CD4-positive, alpha-beta T cell (primary cell): ENCODE measurements at regions not wholly inside any gene's neighbourhood (a gene's known extent, or its start where the extent isn't known, plus 50 kb on each side); places are given as distances from the start of the nearest gene placed in this dataset.

Experiments
- ATAC-seq: fragments of 200-7000 bp; cut with Tn5 transposase; one replicate; pipeline ENCODE4 v1.10.0; 2022; ENCODE audit warnings: mild to moderate bottlenecking; ENCODE audit not compliant: poor library complexity
- CTCF ChIA-PET: fragments of 350-600 bp; sonication (Branson Sonifier 250); formaldehyde crosslinking; loops from one replicate; lab custom pipeline; 2021; ENCODE audit warnings: antibody characterized with exemption, inconsistent platforms; lab: Charles Lee
- POLR2A ChIA-PET: fragments of 350-600 bp; sonication (Branson Sonifier 250); formaldehyde crosslinking; loops from one replicate; lab custom pipeline; 2021; ENCODE audit warnings: antibody characterized with exemption, inconsistent platforms; lab: Charles Lee
- DNase-seq, 14 experiments: peaks; one replicate each; pipeline ENCODE4 v3.0.0-alpha.2; 2013 to 2020; ENCODE audit warnings: mixed read lengths in 2 of 14
- H3K27ac ChIP-seq, 2 donors: one replicate each; pipeline versions ENCODE4 v1.5.1 to v1.7.0; 2013; ENCODE audit warnings: low read length in 2 of 2, low read depth in 1 of 2, mild to moderate bottlenecking in 1 of 2
- H3K27me3 ChIP-seq, 2 experiments: 1 replicate in 1 of 2; 2 replicates in 1 of 2; pipeline versions ENCODE4 v1.6.1 to v1.7.0; 2013; ENCODE audit warnings: low read length in 2 of 2, control low read depth in 1 of 2, mild to moderate bottlenecking in 1 of 2, moderate library complexity in 1 of 2; ENCODE audit not compliant: insufficient read depth in 2 of 2, control insufficient read depth in 1 of 2
- H3K36me3 ChIP-seq: one replicate; pipeline ENCODE4 v1.6.1; 2013; ENCODE audit warnings: low read length, control low read depth; ENCODE audit not compliant: insufficient read depth
- H3K4me1 ChIP-seq: one replicate; pipeline ENCODE4 v1.6.1; 2013; ENCODE audit warnings: low read length, control low read depth; ENCODE audit not compliant: insufficient read depth
- H3K4me3 ChIP-seq: one replicate; pipeline ENCODE4 v1.5.1; 2013; ENCODE audit warnings: mild to moderate bottlenecking, low read length, moderate library complexity
- H3K9me3 ChIP-seq, 2 experiments: 1 replicate in 1 of 2; 2 replicates in 1 of 2; pipeline versions ENCODE4 v1.6.1 to v1.7.0; 2013; ENCODE audit warnings: low read length in 2 of 2, mild to moderate bottlenecking in 2 of 2, control low read depth in 1 of 2, moderate library complexity in 1 of 2; ENCODE audit not compliant: control insufficient read depth in 1 of 2, insufficient read depth in 1 of 2
- H3K27ac Mint-ChIP-seq: one replicate; pipeline ENCODE4 v1.8.0; 2020; ENCODE audit warnings: mixed read lengths
- H3K27me3 Mint-ChIP-seq: one replicate; pipeline ENCODE4 v1.8.0; 2021; ENCODE audit warnings: mixed read lengths
- H3K36me3 Mint-ChIP-seq: one replicate; pipeline ENCODE4 v1.8.0; 2021; ENCODE audit warnings: low read depth, mixed read lengths
- H3K4me1 Mint-ChIP-seq: one replicate; pipeline ENCODE4 v1.8.0; 2021; ENCODE audit warnings: low read depth, mixed read lengths
- H3K4me3 Mint-ChIP-seq: one replicate; pipeline ENCODE4 v1.8.0; 2020; ENCODE audit warnings: mild to moderate bottlenecking, mixed read lengths
- H3K9me3 Mint-ChIP-seq: one replicate; pipeline ENCODE4 v1.8.0; 2020; ENCODE audit warnings: mixed read lengths
- intact Hi-C, 2 experiments: fragments of 100-400 bp; cut with DNase I in 1 of 2; cut with micrococcal nuclease in 1 of 2; formaldehyde crosslinking; loops; one replicate each; pipeline versions ENCODE4 v1.15.1 to v1.9.0; 2023 to 2025; cut with DNase I, micrococcal nuclease
- TF ChIP-seq, protein P1 (sequence below): fragments of 200-600 bp; IDR thresholded peaks from one replicate; pipeline ENCODE4 v1.8.0; 2022; ENCODE audit warnings: antibody characterized with exemption, mild to moderate bottlenecking

DNA sequence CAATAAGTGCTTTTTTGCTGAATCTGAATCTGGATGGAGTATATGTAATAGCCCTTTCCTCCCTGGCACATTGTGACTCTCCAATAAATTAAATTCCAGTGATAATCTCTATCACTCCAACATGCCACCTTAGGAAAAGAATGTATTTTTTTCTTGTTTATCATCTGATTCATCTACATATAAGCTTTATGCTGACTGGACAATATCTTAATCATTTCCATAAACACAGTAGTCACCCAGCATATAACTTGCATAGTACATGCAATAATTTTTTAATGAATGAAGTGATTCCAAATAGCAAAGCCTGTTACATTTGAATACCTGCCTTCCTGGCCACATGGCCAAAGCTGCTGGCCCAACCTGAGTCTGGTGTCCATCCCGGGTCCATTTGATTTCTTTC, 477.6 kb upstream of the USP24 start:
- Mint-ChIP-seq H3K27me3 (peaks cover 10% of the 10 kb centered on the region), H3K36me3 (no peaks in the 10 kb centered on the region), H3K4me1 (no peaks in the 10 kb centered on the region), H3K27ac (no peak overlapping the region), H3K9me3 (no peaks in the 10 kb centered on the region), H3K4me3 (no peak overlapping the region)
- ATAC-seq (no peak), DNase-seq (no peak)
- H3K27ac ChIP-seq, result no peak overlapping the region
- intact Hi-C loops, result no loop called here
- CTCF ChIA-PET, result no interaction called here
- POLR2A ChIA-PET, result no interaction called here
- H3K36me3 ChIP-seq, result no peaks in the 10 kb centered on the region
- H3K4me1 ChIP-seq, result no peaks in the 10 kb centered on the region
- no peaks in the 10 kb centered on the region for H3K9me3 ChIP-seq
- H3K4me3 ChIP-seq, result no peak overlapping the region
- TF ChIP-seq, protein P1, sequence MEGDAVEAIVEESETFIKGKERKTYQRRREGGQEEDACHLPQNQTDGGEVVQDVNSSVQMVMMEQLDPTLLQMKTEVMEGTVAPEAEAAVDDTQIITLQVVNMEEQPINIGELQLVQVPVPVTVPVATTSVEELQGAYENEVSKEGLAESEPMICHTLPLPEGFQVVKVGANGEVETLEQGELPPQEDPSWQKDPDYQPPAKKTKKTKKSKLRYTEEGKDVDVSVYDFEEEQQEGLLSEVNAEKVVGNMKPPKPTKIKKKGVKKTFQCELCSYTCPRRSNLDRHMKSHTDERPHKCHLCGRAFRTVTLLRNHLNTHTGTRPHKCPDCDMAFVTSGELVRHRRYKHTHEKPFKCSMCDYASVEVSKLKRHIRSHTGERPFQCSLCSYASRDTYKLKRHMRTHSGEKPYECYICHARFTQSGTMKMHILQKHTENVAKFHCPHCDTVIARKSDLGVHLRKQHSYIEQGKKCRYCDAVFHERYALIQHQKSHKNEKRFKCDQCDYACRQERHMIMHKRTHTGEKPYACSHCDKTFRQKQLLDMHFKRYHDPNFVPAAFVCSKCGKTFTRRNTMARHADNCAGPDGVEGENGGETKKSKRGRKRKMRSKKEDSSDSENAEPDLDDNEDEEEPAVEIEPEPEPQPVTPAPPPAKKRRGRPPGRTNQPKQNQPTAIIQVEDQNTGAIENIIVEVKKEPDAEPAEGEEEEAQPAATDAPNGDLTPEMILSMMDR, result no peak
- H3K27me3 ChIP-seq, result no peaks in the 10 kb centered on the region

DNA sequence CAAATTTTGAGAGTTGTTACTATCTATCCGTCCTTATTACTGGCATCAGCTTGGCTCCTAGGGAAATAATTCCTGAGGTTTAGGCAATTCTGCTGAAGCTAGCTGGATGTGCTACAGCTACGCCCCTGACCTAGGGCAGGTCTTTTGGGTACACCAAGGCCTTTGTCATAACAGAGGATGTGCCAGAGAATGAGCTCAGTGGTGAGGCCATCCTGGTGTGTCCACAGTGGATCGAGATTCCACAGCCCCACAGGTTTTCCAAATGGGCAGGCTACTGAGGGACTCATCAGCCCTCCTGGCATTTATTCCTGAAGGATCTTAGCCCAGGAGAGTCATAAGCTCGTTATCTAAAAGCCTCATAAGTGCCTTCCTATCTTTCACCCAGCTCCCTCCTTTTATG, 475.2 kb upstream of the USP24 start:
- no peaks in the 10 kb centered on the region for H3K36me3 Mint-ChIP-seq
- no peak overlapping the region for H3K4me3 ChIP-seq
- intact Hi-C loops, result no loop called here
- POLR2A ChIA-PET, result no interaction called here
- no peaks in the 10 kb centered on the region for H3K9me3 ChIP-seq
- peaks cover 20% of the 10 kb centered on the region for H3K27me3 Mint-ChIP-seq
- CTCF ChIA-PET, result no interaction called here
- H3K27me3 ChIP-seq, result no peaks in the 10 kb centered on the region
- H3K4me1 ChIP-seq, result no peaks in the 10 kb centered on the region
- H3K36me3 ChIP-seq, result no peaks in the 10 kb centered on the region
- TF ChIP-seq, protein P1, result no peak
- no peak overlapping the region for H3K4me3 Mint-ChIP-seq
- no peak overlapping the region for H3K27ac Mint-ChIP-seq
- DNase-seq, result no peak
- H3K27ac ChIP-seq, result no peak overlapping the region
- no peaks in the 10 kb centered on the region for H3K9me3 Mint-ChIP-seq
- ATAC-seq, result no peak
- no peaks in the 10 kb centered on the region for H3K4me1 Mint-ChIP-seq

DNA sequence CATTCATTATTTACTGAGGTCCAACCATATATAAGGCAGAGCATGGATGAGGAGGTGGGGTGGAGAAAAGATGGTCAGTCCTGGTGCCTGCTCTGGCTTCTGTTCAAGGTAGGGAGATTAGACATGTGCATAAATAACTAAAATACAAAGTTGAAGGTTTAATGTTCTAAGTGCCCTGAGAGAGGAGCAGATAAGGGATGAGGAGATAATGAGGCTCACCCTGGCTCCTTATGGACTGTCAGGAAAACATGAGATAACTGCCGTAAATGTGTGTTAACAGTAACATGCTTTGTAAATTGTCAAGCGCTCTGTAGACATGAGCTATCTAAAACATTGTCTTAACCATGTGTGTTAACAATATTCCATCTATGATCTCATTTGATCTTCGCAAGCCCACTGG, 474.6 kb upstream of the USP24 start:
- no peak overlapping the region for H3K27ac Mint-ChIP-seq
- ChIA-PET POLR2A (no interaction called here), CTCF (no interaction called here)
- no peaks in the 10 kb centered on the region for H3K27me3 ChIP-seq
- TF ChIP-seq, protein P1, result no peak
- DNase-seq (no peak), ATAC-seq (no peak)
- H3K9me3 ChIP-seq, result no peaks in the 10 kb centered on the region
- no peaks in the 10 kb centered on the region for H3K36me3 Mint-ChIP-seq
- intact Hi-C loops, result no loop called here
- H3K4me1 ChIP-seq, result no peaks in the 10 kb centered on the region
- no peaks in the 10 kb centered on the region for H3K9me3 Mint-ChIP-seq
- H3K27me3 Mint-ChIP-seq, result peaks cover 20% of the 10 kb centered on the region
- no peak overlapping the region for H3K4me3 Mint-ChIP-seq
- H3K36me3 ChIP-seq, result no peaks in the 10 kb centered on the region
- H3K4me1 Mint-ChIP-seq, result no peaks in the 10 kb centered on the region
- no peak overlapping the region for H3K27ac ChIP-seq
- no peak overlapping the region for H3K4me3 ChIP-seq
